Glutamatergic neuron (in vitro differentiated cells): ENCODE measurements at regions not wholly inside any gene's neighbourhood (a gene's known extent, or its start where the extent isn't known, plus 50 kb on each side); places are given as distances from the start of the nearest gene placed in this dataset.

ENCODE experiments used
- DNase-seq: peaks from one replicate; pipeline ENCODE4 v3.0.0; 2022
- H3K27ac Mint-ChIP-seq: one replicate; pipeline ENCODE4 v1.8.0; 2020; ENCODE audit warnings: mild to moderate bottlenecking, mixed read lengths, inconsistent platforms; ENCODE audit not compliant: unreplicated experiment
- H3K27me3 Mint-ChIP-seq: one replicate; pipeline ENCODE4 v1.8.0; 2020; ENCODE audit warnings: mild to moderate bottlenecking, moderate library complexity, mixed read lengths, inconsistent platforms; ENCODE audit not compliant: unreplicated experiment
- H3K36me3 Mint-ChIP-seq: one replicate; pipeline ENCODE4 v1.8.0; 2020; ENCODE audit warnings: mild to moderate bottlenecking, mixed read lengths, inconsistent platforms; ENCODE audit not compliant: unreplicated experiment
- H3K4me1 Mint-ChIP-seq: one replicate; pipeline ENCODE4 v1.8.0; 2020; ENCODE audit warnings: mild to moderate bottlenecking, low read depth, mixed read lengths, inconsistent platforms; ENCODE audit not compliant: unreplicated experiment
- H3K4me3 Mint-ChIP-seq: one replicate; pipeline ENCODE4 v1.8.0; 2020; ENCODE audit warnings: mild to moderate bottlenecking, mixed read lengths, inconsistent platforms; ENCODE audit not compliant: unreplicated experiment
- H3K9me3 Mint-ChIP-seq: one replicate; pipeline ENCODE4 v1.8.0; 2020; ENCODE audit warnings: mild to moderate bottlenecking, moderate library complexity, mixed read lengths, inconsistent platforms; ENCODE audit not compliant: unreplicated experiment
- TF ChIP-seq, protein P1 (sequence below): fragments of 200-600 bp; sonication (generic); IDR thresholded peaks from one replicate; pipeline ENCODE4 v1.5.0; 2021; ENCODE audit not compliant: partially characterized antibody, unreplicated experiment

DNA sequence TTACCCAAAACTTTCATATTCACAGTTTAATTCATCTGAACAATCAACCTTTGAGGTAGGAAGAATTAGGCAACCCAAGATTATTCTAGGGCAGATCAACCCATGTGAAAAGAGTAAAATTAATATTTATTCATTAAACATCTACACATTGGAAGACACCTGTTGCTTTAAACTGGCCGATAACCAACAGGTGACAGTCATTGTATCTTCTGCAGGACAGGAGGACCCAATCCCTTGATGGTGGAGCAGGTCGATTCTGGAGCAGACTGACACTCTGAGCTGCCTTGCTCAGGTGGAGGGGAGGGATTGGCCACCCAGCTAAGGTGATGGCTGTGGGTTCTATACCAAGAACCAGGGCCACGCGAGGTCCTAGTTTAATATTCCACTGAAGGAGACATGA lies 230.3 kb downstream of the OSR1 start:
- TF ChIP-seq, protein P1, sequence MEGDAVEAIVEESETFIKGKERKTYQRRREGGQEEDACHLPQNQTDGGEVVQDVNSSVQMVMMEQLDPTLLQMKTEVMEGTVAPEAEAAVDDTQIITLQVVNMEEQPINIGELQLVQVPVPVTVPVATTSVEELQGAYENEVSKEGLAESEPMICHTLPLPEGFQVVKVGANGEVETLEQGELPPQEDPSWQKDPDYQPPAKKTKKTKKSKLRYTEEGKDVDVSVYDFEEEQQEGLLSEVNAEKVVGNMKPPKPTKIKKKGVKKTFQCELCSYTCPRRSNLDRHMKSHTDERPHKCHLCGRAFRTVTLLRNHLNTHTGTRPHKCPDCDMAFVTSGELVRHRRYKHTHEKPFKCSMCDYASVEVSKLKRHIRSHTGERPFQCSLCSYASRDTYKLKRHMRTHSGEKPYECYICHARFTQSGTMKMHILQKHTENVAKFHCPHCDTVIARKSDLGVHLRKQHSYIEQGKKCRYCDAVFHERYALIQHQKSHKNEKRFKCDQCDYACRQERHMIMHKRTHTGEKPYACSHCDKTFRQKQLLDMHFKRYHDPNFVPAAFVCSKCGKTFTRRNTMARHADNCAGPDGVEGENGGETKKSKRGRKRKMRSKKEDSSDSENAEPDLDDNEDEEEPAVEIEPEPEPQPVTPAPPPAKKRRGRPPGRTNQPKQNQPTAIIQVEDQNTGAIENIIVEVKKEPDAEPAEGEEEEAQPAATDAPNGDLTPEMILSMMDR: no peak
- DNase-seq: no peak
- Mint-ChIP-seq H3K27me3 (peaks cover 2% of the 10 kb centered on the region), H3K27ac (no peak overlapping the region), H3K4me1 (no peaks in the 10 kb centered on the region), H3K9me3 (no peaks in the 10 kb centered on the region), H3K36me3 (no peaks in the 10 kb centered on the region), H3K4me3 (no peak overlapping the region)

DNA sequence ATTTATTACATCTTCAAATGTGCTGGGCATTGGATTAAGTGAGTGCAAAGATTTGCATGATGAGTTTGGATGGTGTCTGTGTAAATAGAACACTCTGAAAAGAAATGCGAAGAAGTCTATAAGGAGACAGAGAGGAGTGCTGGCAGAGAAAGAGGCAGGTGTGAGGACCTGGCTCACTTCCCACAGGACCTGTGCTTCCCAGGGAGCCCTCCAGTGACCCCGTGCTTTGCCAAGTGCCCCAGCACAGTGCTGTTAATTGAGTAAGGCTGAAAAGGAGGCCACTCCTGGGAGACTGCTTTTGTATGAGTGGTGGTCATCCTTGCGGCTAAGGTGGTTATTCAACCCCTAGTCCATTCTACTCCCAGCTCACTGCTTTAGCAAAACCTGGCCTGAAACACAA lies 230.8 kb downstream of the OSR1 start:
- H3K4me3 Mint-ChIP-seq: no peak overlapping the region
- no peaks in the 10 kb centered on the region for H3K36me3 Mint-ChIP-seq
- H3K27me3 Mint-ChIP-seq: peaks cover 2% of the 10 kb centered on the region
- peaks cover 1% of the 10 kb centered on the region for H3K9me3 Mint-ChIP-seq
- no peak overlapping the region for H3K27ac Mint-ChIP-seq
- no peak for DNase-seq
- H3K4me1 Mint-ChIP-seq: no peaks in the 10 kb centered on the region
- TF ChIP-seq, protein P1: no peak

DNA sequence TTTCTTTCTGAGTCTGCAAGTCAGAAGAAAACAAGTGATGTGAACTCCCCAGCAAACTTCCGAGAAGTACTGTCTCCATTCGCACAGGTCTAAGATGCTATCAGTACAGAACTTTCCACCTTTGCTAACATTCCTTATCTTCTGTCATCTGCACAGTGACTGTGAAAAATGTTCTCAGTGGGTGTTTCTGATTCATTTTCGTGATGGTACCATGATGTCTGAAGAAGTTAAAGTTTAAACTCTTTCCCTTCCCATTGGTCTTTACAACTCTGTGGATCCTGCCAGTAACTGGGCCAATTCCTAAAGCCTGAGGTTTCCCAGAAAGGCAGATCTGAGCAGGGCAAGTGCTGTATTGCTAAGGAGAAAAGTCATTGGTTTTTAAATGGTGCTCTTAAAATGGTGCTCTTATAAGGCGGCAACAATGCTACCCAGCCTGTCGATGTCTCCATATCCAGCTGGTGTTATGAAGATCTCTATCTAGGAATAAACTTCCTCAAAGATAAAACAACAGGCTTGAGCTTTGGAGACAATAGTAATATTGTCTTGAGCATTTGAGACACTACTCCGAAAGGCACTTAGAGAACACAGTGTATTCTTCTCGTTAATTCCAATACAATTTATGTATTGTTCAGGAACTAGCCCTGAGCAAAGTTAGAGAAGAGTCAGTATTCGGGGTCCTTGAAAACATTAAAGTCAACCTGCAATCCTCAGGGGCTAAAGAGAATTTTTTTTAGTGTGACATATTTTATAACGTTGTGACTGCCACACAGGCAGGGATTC lies 232.3 kb downstream of the OSR1 start:
- no peaks in the 10 kb centered on the region for H3K36me3 Mint-ChIP-seq
- no peaks in the 10 kb centered on the region for H3K4me1 Mint-ChIP-seq
- H3K27me3 Mint-ChIP-seq: no peaks in the 10 kb centered on the region
- peaks cover 2% of the 10 kb centered on the region for H3K9me3 Mint-ChIP-seq
- no peak overlapping the region for H3K4me3 Mint-ChIP-seq
- TF ChIP-seq, protein P1: no peak
- no peak for DNase-seq
- H3K27ac Mint-ChIP-seq: no peak overlapping the region

DNA sequence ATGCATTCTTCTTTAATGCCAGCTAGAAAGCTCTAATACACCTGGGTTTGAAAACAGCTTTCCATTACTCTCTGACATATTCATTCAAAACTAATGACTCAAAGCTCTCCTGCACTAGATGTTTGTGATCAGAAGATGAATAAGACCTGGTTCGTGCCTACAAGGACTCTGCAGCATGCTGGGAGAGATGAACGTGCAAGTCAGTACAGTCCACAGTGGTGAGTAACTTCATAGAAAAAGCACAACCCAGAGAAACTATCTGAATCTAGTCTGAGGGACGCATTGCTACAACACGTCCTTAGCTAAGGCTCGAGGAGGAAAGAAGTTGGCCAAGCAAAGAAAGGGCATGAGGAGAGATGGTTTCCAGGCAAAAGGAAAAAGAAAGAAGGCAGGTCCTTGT lies 234.3 kb downstream of the OSR1 start:
- no peak overlapping the region for H3K27ac Mint-ChIP-seq
- TF ChIP-seq, protein P1: no peak

DNA sequence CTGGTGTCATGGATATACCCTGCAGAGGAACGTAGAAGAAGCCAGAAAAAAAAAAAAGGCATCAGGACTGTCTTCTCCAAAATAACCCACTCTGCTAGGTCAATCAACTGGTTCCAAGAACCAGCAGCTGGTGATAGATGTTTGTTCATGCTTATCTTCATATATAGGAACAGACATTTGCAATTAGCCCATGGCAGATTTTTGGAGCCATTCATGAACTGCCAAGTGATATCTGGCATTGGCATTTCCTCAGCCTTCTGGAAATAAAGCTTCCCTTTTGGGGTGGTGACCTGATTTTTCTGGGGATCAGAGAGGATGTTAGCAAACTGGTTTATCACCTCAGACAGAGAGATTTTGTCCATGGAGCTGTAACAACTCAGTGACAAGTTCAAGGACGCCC lies 234.9 kb downstream of the OSR1 start:
- Mint-ChIP-seq H3K27ac (no peak overlapping the region), H3K27me3 (no peaks in the 10 kb centered on the region), H3K36me3 (no peaks in the 10 kb centered on the region), H3K4me1 (no peaks in the 10 kb centered on the region), H3K4me3 (no peak overlapping the region), H3K9me3 (peaks cover 2% of the 10 kb centered on the region)
- DNase-seq: no peak
- TF ChIP-seq, protein P1: no peak

More for the DNA sequence above, 234.3 kb downstream of the OSR1 start:
- no peak overlapping the region for H3K4me3 Mint-ChIP-seq
- no peaks in the 10 kb centered on the region for H3K27me3 Mint-ChIP-seq
- no peak for DNase-seq
- no peaks in the 10 kb centered on the region for H3K36me3 Mint-ChIP-seq
- H3K4me1 Mint-ChIP-seq: no peaks in the 10 kb centered on the region
- H3K9me3 Mint-ChIP-seq: peaks cover 2% of the 10 kb centered on the region
